Ishikawa (cell line): ENCODE measurements at regions not wholly inside any gene's neighbourhood (a gene's known extent, or its start where the extent isn't known, plus 50 kb on each side); places are given as distances from the start of the nearest gene placed in this dataset.

Experiments used
- CEBPB ChIP-seq: IDR thresholded peaks from 2 replicates; pipeline ENCODE4 v1.6.1; 2012
- CREB1 ChIP-seq: IDR thresholded peaks from 2 replicates; pipeline ENCODE4 v1.6.1; 2012; ENCODE audit warnings: low read depth
- EGR1 ChIP-seq: IDR thresholded peaks from 2 replicates; pipeline ENCODE4 v1.6.1; 2012
- EP300 ChIP-seq: IDR thresholded peaks from 2 replicates; pipeline ENCODE4 v1.6.1; 2012; ENCODE audit warnings: borderline replicate concordance
- FOXM1 ChIP-seq: IDR thresholded peaks from 2 replicates; pipeline ENCODE4 v1.6.1; 2012; ENCODE audit warnings: low read depth, borderline replicate concordance
- NFIC ChIP-seq: IDR thresholded peaks from 2 replicates; pipeline ENCODE4 v1.6.1; 2012
- RAD21 ChIP-seq: IDR thresholded peaks from 2 replicates; pipeline ENCODE4 v1.6.1; 2012; ENCODE audit warnings: low read depth
- TAF1 ChIP-seq: IDR thresholded peaks from 2 replicates; pipeline ENCODE4 v1.6.1; 2012; ENCODE audit warnings: low read depth, mild to moderate bottlenecking
- TCF12 ChIP-seq: IDR thresholded peaks from 2 replicates; pipeline ENCODE4 v1.6.1; 2012; ENCODE audit warnings: low read depth
- TEAD4 ChIP-seq: IDR thresholded peaks from 2 replicates; pipeline ENCODE4 v1.6.1; 2012
- YY1 ChIP-seq: IDR thresholded peaks from 2 replicates; pipeline ENCODE4 v1.6.1; 2012; ENCODE audit warnings: low read depth
- ZBTB7A ChIP-seq: IDR thresholded peaks from 2 replicates; pipeline ENCODE4 v1.6.1; 2012; ENCODE audit warnings: low read depth
- TF ChIP-seq, protein P1 (sequence below): IDR thresholded peaks from 2 replicates; pipeline ENCODE4 v1.6.1; 2012; ENCODE audit warnings: low read depth, mild to moderate bottlenecking
- TF ChIP-seq, protein P2 (sequence below): IDR thresholded peaks from 2 replicates; pipeline ENCODE4 v1.6.1; 2012
- TF ChIP-seq, protein P3 (sequence below): IDR thresholded peaks from 2 replicates; pipeline ENCODE4 v1.6.1; 2012

DNA sequence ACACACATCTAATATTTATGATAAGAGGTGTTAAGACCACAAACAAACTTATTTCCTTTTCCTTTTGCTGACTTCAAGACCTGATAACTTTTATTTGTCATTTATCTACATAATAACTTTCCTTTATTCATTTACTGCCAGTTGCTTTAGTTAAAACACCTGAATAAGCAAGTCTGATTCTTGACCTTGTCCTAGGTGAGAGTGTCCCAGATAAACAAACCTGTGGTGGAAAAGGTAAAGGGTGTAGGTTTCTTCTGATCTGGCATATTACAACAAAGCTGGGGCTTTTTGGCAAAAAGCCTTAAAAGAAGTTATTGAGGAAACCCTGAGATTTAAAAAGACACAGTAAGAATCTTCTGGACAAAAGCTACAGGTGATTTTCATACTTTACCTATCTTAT is 191.5 kb downstream of the ZBBX start:
- TF ChIP-seq RAD21 (no peak), TEAD4 (no peak), YY1 (no peak), CEBPB (no peak), NFIC (no peak), ZBTB7A (no peak), CREB1 (no peak), TCF12 (no peak), EP300 (no peak), EGR1 (no peak), FOXM1 (no peak)
- TF ChIP-seq, protein P1, sequence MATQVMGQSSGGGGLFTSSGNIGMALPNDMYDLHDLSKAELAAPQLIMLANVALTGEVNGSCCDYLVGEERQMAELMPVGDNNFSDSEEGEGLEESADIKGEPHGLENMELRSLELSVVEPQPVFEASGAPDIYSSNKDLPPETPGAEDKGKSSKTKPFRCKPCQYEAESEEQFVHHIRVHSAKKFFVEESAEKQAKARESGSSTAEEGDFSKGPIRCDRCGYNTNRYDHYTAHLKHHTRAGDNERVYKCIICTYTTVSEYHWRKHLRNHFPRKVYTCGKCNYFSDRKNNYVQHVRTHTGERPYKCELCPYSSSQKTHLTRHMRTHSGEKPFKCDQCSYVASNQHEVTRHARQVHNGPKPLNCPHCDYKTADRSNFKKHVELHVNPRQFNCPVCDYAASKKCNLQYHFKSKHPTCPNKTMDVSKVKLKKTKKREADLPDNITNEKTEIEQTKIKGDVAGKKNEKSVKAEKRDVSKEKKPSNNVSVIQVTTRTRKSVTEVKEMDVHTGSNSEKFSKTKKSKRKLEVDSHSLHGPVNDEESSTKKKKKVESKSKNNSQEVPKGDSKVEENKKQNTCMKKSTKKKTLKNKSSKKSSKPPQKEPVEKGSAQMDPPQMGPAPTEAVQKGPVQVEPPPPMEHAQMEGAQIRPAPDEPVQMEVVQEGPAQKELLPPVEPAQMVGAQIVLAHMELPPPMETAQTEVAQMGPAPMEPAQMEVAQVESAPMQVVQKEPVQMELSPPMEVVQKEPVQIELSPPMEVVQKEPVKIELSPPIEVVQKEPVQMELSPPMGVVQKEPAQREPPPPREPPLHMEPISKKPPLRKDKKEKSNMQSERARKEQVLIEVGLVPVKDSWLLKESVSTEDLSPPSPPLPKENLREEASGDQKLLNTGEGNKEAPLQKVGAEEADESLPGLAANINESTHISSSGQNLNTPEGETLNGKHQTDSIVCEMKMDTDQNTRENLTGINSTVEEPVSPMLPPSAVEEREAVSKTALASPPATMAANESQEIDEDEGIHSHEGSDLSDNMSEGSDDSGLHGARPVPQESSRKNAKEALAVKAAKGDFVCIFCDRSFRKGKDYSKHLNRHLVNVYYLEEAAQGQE = no peak
- TF ChIP-seq, protein P2, sequence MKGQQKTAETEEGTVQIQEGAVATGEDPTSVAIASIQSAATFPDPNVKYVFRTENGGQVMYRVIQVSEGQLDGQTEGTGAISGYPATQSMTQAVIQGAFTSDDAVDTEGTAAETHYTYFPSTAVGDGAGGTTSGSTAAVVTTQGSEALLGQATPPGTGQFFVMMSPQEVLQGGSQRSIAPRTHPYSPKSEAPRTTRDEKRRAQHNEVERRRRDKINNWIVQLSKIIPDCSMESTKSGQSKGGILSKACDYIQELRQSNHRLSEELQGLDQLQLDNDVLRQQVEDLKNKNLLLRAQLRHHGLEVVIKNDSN = no peak
- TF ChIP-seq, protein P3, sequence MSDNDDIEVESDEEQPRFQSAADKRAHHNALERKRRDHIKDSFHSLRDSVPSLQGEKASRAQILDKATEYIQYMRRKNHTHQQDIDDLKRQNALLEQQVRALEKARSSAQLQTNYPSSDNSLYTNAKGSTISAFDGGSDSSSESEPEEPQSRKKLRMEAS = no peak

DNA sequence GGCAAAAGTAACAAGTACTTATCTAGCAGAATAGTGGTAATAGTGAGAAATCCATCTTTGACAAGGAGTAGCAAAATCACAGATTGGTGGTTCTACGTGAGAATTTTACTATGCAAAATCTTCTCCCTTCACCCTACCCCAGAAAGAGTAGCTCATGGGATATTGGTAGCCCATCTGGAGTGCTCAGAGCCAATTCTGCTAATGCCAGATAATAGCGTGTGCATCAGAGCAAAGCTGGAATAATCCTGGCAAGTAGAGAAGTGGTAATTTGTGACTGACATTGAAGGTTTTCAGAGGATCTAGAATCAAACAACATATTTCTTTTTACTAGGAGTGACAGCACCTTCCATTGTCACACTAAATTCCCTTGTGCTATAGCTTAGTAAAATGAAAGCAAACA is 192.9 kb downstream of the ZBBX start:
- TF ChIP-seq FOXM1 (no peak), TAF1 (no peak), CREB1 (no peak), TCF12 (no peak), YY1 (no peak), NFIC (no peak), CEBPB (no peak), EGR1 (no peak), RAD21 (no peak), TEAD4 (no peak)
- TF ChIP-seq, protein P1 = no peak
- TF ChIP-seq, protein P2 = no peak
- TF ChIP-seq, protein P3 = no peak

DNA sequence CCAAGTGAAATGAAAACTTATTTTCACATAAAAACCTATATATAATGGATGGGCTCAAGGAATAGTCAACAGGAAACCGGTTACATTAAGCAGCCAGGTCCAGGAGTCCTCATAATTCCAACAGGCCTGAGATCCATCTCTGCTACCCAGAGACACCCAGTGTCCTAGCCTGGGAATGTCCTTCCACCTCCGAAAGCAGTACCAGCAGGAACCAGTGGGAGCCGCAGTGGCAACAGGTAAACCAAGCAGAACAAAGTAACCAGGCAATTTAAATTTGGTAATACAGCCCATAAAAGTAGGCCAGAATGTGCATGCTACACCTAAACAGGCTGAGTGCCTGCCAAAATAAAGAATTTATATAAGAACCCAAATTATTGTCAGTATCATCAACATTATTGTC is 195.6 kb downstream of the ZBBX start:
- no peak for TF ChIP-seq TCF12
- TF ChIP-seq RAD21 = peak; percentile 24; the same call in 1 of the 2 replicates
- TF ChIP-seq NFIC = no peak
- no peak for TF ChIP-seq CEBPB

DNA sequence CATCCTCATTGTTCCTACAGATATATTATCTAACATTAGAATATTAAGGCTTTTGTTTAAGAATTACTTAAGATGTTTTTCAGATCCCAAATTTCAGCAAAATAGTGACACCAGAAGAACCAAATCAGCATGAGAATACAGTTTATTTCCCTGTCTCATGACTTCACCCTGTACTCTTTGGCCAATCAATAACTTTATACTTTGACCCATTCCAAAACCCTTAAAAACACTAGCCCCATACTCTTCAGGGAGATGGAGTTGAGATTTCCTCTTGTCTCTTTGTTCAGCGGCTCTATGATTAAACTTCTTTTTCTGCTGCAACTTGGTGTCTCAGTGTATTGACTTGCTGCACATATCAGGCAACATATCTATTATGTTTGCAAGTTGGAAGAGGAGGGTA is 207.7 kb downstream of the ZBBX start:
- TF ChIP-seq ZBTB7A (no peak), TCF12 (no peak), TEAD4 (no peak), EGR1 (no peak), RAD21 (no peak)

DNA sequence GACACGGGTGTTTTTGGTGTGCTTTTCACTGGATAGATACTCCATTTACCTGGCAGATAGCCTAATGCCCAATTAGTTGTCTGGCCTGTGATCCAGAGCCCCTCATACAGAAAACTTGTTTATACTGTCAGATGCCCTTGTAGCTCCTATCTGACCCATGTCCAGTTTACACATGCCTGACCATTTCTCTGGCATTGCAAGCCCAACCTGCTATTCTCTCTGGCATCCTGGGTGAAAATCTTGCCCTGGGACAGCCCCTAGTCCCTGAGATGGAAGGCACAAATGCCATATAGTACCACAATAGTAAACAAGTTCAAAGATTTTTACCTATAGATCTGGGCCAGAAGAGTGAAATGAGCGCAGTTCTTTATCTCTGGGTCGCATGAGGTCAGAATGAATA is 212.6 kb downstream of the ZBBX start:
- no peak for TF ChIP-seq NFIC
- TF ChIP-seq EGR1 = no peak
- TF ChIP-seq RAD21 = no peak
- TF ChIP-seq, protein P1 = no peak
- no peak for TF ChIP-seq CREB1
- TF ChIP-seq ZBTB7A = no peak
- TF ChIP-seq TAF1 = no peak
- TF ChIP-seq, protein P3 = no peak
- TF ChIP-seq, protein P2 = no peak
